ENCODE measurements at regions not wholly inside any gene's neighbourhood (a gene's known extent, or its start where the extent isn't known, plus 50 kb on each side); places are given as distances from the start of the nearest gene placed in this dataset.

DNA sequence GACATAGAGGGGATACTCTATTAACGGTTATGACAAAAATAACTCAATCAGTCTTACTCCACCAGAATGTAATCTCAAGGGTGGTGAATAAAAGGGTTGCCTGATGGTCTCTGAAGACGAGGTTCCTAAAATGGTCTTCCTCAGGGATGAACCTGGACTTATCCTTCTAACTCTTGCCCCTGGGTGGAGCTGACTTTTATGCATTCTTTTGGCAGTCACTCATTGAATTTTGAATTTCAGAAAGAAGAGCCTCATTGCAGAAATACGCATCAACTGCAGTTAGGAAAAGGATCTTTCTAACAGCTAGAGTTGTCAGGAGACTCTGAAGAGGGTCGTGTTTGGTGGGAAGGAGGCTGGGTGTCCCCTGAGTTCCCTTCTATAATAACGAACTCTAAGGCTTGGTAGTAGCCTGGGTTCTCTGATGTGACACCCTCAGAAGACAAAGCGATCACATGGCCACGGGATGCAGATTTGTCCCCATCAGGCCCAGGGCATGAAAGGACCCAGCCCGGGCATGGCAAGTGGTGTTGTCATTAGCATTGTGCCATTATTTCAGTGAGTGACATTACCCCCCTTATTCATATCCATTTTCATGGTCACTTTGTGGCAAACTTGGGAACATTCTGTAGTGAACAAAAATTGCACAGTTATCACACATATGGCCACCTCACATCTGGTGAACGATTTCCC lies 58.6 kb upstream of the JCAD start:
- DNase-seq (ENCODE audit: low read depth) = no peak

DNA sequence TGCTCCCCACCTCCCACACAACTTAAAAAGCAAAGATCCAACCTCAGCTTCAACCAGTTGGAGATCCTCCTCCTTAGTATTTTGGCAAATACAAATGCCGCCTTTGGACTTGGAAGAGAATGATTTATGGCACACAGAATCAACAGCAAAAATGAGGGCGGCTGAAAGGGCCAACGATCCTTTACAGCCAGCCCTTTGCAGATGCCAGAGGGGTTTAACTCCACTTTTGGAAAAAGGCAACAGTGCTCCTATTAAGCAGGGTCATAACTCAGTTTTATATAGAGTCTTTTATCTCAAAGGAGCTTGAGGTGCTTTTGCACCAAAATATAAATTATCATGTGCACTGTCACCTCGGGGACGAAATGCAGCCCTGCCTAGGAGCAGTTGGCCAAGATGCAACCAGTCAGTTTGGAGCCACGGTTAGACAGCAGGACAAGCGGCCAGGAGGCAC lies 56.7 kb upstream of the JCAD start:
- no peak for DNase-seq (ENCODE audit: low read depth)

DNA sequence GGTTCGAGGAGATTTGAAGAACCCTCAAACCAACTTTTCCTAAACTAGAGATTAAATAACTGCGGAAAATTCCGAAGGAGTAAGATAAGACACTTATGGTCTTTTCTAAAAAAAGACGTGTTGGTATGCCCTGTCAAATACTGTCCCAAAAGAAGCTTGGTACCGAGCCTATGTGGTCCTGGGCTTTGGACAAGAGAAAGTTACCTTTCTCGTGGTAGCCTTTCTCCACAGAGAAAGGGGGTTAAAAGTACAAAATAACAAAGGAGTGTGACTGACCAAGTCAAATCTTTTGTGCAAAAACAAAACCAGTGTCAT lies 56.2 kb upstream of the JCAD start:
- no peak for DNase-seq (ENCODE audit: low read depth)

DNA sequence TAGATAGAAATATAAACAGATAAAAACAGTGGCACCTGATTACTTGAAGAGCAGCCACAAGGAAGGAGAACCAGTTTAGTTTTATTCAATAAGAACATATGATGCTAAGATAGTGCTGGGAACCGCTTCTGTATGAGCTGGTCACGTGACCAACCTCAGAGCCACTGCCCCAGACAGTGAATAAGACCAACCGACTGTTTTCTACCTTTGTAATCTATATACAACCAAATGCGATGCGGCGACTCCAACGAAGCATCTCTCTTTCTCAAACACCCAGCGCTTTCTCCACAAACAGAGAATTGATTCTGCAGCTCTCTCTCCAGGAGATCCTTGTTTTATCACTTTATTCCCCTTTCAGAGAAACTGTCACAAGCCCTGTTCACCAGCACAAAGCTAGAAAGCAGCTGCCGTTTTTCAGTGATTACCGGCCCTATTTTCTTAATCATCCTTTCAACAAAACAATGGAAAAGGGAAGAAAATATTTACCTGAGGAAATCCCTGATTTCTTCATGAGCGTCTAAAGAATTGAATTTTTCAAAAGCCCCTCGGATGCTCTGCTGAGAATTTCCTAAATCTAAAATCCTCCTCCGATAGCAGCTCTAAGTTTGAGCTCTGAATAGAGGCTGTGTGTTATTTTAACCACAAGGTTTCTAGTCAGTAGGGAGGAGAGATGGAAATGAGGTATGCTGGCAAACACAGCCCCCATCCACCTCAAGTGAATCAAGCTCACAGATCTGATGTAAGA lies 55.7 kb upstream of the JCAD start:
- no peak for DNase-seq (ENCODE audit: low read depth)

DNA sequence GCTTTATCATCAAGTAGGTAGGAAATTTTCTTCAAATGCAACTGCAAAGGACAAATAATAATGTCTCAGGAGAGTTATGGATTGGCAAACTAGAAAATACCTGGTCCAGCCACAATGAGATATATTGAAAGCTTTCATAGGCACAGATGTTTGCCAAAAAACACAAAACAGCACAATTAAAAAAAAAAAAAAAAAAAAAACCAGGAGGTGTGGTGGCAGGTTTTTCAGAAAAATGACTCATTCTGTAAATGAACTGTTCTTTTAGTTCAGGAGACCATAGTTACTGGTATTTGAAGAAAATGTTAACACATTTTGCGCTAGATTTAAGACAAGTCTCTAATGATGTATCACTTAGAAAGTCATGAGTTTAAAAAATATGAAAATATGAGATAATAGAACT lies 55.0 kb upstream of the JCAD start:
- no peak for DNase-seq (ENCODE audit: low read depth)

DNA sequence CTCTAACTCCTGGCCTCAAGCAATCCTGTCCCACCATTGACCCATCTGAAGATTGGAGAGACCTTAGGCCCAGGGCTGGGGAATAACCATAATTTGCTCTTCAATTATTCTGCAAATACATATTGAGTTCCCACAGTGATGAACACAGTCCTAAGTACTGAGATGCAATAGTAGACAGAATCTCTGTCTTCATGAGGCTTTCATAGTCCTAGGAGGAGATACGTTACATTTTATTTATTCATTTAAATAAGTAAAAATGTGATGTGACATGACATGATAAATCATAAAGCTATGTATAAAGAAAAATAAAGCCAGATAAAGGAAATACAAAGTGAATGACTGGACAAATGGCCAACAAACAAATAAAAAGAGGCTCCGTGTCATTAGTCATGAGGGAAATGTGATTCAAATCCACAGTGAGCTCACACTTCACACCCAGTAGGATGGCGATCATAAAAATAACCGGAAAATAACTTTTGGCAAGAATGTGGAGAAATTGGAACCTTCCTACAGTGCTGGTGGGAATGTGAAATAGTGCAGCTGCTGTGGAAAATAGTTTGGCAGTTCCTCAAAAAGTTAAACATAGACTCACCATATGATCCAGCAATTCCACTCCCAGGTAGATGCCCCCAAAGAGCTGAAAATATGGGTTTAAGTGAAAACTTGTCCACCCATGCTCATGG lies 52.1 kb upstream of the JCAD start:
- peak; percentile 77 for DNase-seq (ENCODE audit: low read depth)
